GM23338 (cell line): ENCODE measurements at regions not wholly inside any gene's neighbourhood (a gene's known extent, or its start where the extent isn't known, plus 50 kb on each side); places are given as distances from the start of the nearest gene placed in this dataset.

Experiments used
- ETS1 ChIP-seq: IDR thresholded peaks from 2 replicates; pipeline ENCODE4 v1.6.1; 2016; ENCODE audit warnings: antibody characterized with exemption
- EZH2phosphoT487 ChIP-seq: fragments of 200-600 bp; sonication (generic); IDR thresholded peaks from one replicate; pipeline ENCODE4 v1.8.1; 2018; ENCODE audit warnings: antibody characterized with exemption; ENCODE audit not compliant: unreplicated experiment
- JUNB ChIP-seq: IDR thresholded peaks from one replicate; pipeline ENCODE4 v1.6.1; 2016; ENCODE audit warnings: antibody characterized with exemption; ENCODE audit not compliant: unreplicated experiment
- NANOG ChIP-seq: IDR thresholded peaks from 2 replicates; pipeline ENCODE4 v1.6.1; 2016; ENCODE audit warnings: antibody characterized with exemption, borderline replicate concordance
- POLR2AphosphoS5 ChIP-seq: IDR thresholded peaks from 2 replicates; pipeline ENCODE4 v1.6.1; 2016; ENCODE audit warnings: antibody characterized with exemption, low read depth
- REST ChIP-seq: IDR thresholded peaks from one replicate; pipeline ENCODE4 v1.6.1; 2018; ENCODE audit warnings: antibody characterized with exemption; ENCODE audit not compliant: unreplicated experiment
- STAT1 ChIP-seq: IDR thresholded peaks from one replicate; pipeline ENCODE4 v1.6.1; 2016; ENCODE audit warnings: antibody characterized with exemption; ENCODE audit not compliant: unreplicated experiment
- ZNF331 ChIP-seq: fragments of 250-450 bp; sonication (Bioruptor Pico); IDR thresholded peaks from 2 replicates; pipeline ENCODE4 v1.5.0; 2020; ENCODE audit warnings: low read depth, mild to moderate bottlenecking, moderate library complexity
- TF ChIP-seq, protein P1 (sequence below): fragments of 250-450 bp; sonication (Bioruptor Pico); IDR thresholded peaks from 2 replicates; pipeline ENCODE4 v1.5.0; 2020; ENCODE audit warnings: mild to moderate bottlenecking, moderate library complexity

DNA sequence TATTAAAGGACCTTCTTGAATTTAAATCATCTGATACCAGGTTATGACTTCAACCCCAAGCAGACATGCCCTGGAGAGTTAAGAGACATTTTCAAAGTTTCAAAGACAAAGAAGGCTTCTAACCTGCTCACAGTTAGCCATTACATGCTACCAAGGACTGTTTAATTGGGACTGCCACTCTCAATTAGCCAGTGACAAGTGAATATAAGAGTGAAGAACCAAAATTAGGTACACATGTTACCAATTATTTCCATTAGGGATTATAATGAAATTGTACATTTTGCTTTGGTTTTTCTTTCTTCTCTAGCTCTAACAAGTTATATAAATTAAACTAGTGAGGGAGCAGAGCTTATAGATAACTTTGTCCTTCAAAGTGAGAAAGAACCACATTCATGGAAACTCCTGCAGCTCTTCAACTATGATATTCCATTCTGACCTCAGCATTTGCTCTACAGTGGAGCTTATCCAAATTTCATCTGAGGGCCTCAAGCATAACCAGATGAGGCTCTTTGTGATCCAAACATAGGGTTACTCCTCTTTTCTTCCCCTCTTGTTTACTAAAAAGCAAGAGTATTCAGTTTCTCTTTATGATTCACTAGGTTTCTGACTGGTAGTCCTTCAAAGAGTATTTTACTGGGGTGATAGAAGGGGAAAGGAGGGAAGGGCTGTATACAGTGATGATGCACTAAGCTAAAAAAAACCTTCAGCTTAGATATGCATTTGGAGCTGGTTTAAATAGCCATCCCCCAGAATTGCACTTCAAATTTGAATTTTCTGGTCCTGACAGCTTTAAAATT, 91.3 kb downstream of the DUSP6 start (continued):
- TF ChIP-seq, protein P1, sequence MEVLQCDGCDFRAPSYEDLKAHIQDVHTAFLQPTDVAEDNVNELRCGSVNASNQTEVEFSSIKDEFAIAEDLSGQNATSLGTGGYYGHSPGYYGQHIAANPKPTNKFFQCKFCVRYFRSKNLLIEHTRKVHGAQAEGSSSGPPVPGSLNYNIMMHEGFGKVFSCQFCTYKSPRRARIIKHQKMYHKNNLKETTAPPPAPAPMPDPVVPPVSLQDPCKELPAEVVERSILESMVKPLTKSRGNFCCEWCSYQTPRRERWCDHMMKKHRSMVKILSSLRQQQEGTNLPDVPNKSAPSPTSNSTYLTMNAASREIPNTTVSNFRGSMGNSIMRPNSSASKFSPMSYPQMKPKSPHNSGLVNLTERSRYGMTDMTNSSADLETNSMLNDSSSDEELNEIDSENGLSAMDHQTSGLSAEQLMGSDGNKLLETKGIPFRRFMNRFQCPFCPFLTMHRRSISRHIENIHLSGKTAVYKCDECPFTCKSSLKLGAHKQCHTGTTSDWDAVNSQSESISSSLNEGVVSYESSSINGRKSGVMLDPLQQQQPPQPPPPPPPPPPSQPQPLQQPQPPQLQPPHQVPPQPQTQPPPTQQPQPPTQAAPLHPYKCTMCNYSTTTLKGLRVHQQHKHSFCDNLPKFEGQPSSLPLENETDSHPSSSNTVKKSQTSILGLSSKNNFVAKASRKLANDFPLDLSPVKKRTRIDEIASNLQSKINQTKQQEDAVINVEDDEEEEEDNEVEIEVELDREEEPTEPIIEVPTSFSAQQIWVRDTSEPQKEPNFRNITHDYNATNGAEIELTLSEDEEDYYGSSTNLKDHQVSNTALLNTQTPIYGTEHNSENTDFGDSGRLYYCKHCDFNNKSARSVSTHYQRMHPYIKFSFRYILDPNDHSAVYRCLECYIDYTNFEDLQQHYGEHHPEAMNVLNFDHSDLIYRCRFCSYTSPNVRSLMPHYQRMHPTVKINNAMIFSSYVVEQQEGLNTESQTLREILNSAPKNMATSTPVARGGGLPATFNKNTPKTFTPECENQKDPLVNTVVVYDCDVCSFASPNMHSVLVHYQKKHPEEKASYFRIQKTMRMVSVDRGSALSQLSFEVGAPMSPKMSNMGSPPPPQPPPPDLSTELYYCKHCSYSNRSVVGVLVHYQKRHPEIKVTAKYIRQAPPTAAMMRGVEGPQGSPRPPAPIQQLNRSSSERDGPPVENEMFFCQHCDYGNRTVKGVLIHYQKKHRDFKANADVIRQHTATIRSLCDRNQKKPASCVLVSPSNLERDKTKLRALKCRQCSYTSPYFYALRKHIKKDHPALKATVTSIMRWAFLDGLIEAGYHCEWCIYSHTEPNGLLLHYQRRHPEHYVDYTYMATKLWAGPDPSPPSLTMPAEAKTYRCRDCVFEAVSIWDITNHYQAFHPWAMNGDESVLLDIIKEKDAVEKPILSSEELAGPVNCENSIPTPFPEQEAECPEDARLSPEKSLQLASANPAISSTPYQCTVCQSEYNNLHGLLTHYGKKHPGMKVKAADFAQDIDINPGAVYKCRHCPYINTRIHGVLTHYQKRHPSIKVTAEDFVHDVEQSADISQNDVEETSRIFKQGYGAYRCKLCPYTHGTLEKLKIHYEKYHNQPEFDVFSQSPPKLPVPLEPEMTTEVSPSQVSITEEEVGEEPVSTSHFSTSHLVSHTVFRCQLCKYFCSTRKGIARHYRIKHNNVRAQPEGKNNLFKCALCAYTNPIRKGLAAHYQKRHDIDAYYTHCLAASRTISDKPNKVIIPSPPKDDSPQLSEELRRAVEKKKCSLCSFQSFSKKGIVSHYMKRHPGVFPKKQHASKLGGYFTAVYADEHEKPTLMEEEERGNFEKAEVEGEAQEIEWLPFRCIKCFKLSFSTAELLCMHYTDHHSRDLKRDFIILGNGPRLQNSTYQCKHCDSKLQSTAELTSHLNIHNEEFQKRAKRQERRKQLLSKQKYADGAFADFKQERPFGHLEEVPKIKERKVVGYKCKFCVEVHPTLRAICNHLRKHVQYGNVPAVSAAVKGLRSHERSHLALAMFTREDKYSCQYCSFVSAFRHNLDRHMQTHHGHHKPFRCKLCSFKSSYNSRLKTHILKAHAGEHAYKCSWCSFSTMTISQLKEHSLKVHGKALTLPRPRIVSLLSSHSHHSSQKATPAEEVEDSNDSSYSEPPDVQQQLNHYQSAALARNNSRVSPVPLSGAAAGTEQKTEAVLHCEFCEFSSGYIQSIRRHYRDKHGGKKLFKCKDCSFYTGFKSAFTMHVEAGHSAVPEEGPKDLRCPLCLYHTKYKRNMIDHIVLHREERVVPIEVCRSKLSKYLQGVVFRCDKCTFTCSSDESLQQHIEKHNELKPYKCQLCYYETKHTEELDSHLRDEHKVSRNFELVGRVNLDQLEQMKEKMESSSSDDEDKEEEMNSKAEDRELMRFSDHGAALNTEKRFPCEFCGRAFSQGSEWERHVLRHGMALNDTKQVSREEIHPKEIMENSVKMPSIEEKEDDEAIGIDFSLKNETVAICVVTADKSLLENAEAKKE (CRISPR knock-in tag): no peak
- TF ChIP-seq REST (no peak), POLR2AphosphoS5 (no peak), ZNF331 (no peak), JUNB (no peak), STAT1 (no peak), ETS1 (no peak), EZH2phosphoT487 (no peak), NANOG (no peak)
